GM12878 (cell line): ENCODE measurements at regions not wholly inside any gene's neighbourhood (a gene's known extent, or its start where the extent isn't known, plus 50 kb on each side); places are given as distances from the start of the nearest gene placed in this dataset.

Source experiments
- ATAC-seq: fragments of 200-7000 bp; cut with Tn5 transposase; 3 replicates; pipeline ENCODE4 v1.9.1; 2020; ENCODE audit warnings: mild to moderate bottlenecking, moderate library complexity
- BruUV-seq: library from RNA; stranded (reverse); fragments of 400-500 nt; replicated peaks from 2 replicates; lab custom pipeline; 2021; lab: Mats Ljungman, UMichigan
- CTCF ChIA-PET: fragments of 300-600 bp; sonication (Branson Sonifier 250); formaldehyde crosslinking; extraction: SDS; loops from one replicate; lab custom pipeline; 2021; ENCODE audit warnings: inconsistent platforms; lab: Yijun Ruan, JAX
- POLR2A ChIA-PET: fragments of 350-600 bp; formaldehyde crosslinking; extraction: SDS; loops from one replicate; lab custom pipeline; 2021; ENCODE audit warnings: inconsistent platforms; lab: Charles Lee
- RAD21 ChIA-PET: fragments of 300-600 bp; sonication (Branson Sonifier 250); formaldehyde crosslinking; loops from one replicate; lab custom pipeline; 2023; ENCODE audit warnings: antibody characterized with exemption; ENCODE audit not compliant: unreplicated experiment; lab: Charles Lee
- SMC1A ChIA-PET: fragments of 300-600 bp; sonication (Branson Sonifier 250); formaldehyde crosslinking; loops from one replicate; lab custom pipeline; 2023; ENCODE audit not compliant: unreplicated experiment, uncharacterized antibody; lab: Charles Lee
- DNase-seq: peaks from one replicate; pipeline ENCODE4 v3.0.0-alpha.2; 2011; ENCODE audit warnings: low read depth, low spot score
- FAIRE-seq: peaks from 3 replicates; lab custom pipeline; 2011; peaks lifted over from hg19 to GRCh38; lab: Jason Lieb, UNC
- H2AFZ ChIP-seq: 2 replicates; pipeline ENCODE4 v1.6.0; 2011; ENCODE audit warnings: low read depth, low read length, control low read depth; ENCODE audit not compliant: control insufficient read depth
- H3K27ac ChIP-seq: 2 replicates; pipeline ENCODE4 v1.5.1; 2011; ENCODE audit warnings: control low read depth; ENCODE audit not compliant: control insufficient read depth, insufficient read depth
- H3K27me3 ChIP-seq, 2 experiments: replicated peaks in 1 of 2; 2 replicates each; pipeline versions ENCODE4 v1.6.0 to v1.6.1; 2011; ENCODE audit warnings: low read length in 1 of 2; ENCODE audit not compliant: control insufficient read depth in 2 of 2, insufficient read depth in 2 of 2
- H3K36me3 ChIP-seq, 2 experiments: 2 replicates each; pipeline ENCODE4 v1.5.1; 2011; ENCODE audit warnings: low read length in 1 of 2; ENCODE audit not compliant: control insufficient read depth in 2 of 2, insufficient read depth in 2 of 2
- H3K4me1 ChIP-seq: 2 replicates; pipeline ENCODE4 v1.6.1; 2011; ENCODE audit warnings: mild to moderate bottlenecking, low read length, moderate library complexity, mixed read lengths; ENCODE audit not compliant: control insufficient read depth, insufficient read depth
- H3K4me2 ChIP-seq: 2 replicates; pipeline ENCODE4 v1.6.0; 2011; ENCODE audit warnings: control low read depth; ENCODE audit not compliant: control insufficient read depth, insufficient read depth
- H3K4me3 ChIP-seq: fragments of 200-600 bp; sonication (generic); 2 replicates; pipeline ENCODE4 v1.5.1; 2016
- H3K79me2 ChIP-seq: 2 replicates; pipeline ENCODE4 v1.6.0; 2011; ENCODE audit warnings: low read length; ENCODE audit not compliant: control insufficient read depth, insufficient read depth
- H3K9ac ChIP-seq: 2 replicates; pipeline ENCODE4 v1.8.0; 2011; ENCODE audit warnings: low read length, control low read depth, mixed read lengths; ENCODE audit not compliant: control insufficient read depth, insufficient read depth
- H3K9me3 ChIP-seq: replicated peaks from 3 replicates; pipeline ENCODE4 v1.5.1; 2011; ENCODE audit warnings: mild to moderate bottlenecking, low read length; ENCODE audit not compliant: control insufficient read depth, insufficient read depth
- H4K20me1 ChIP-seq: 2 replicates; pipeline ENCODE4 v1.6.0; 2011; ENCODE audit not compliant: control insufficient read depth, insufficient read depth
- CHD1 ChIP-seq: IDR thresholded peaks from 2 replicates; pipeline ENCODE4 v1.6.1; 2012; ENCODE audit warnings: low read depth, low read length, improper control_type of control experiment
- EED ChIP-seq: sonication (generic); IDR thresholded peaks from 2 replicates; pipeline ENCODE4 v1.6.1; 2016; ENCODE audit warnings: antibody characterized with exemption, low read depth
- ETV6 ChIP-seq, 2 experiments: fragments of 450-650 bp in 1 of 2; IDR thresholded peaks in 1 of 2; conservative IDR thresholded peaks in 1 of 2; 2 replicates each; pipeline ENCODE4 v1.6.1; 2014; ENCODE audit warnings: antibody characterized with exemption in 1 of 2, borderline replicate concordance in 1 of 2, low read depth in 1 of 2, mild to moderate bottlenecking in 1 of 2, moderate library complexity in 1 of 2
- IRF5 ChIP-seq: fragments of 450-650 bp; IDR thresholded peaks from 2 replicates; pipeline ENCODE4 v1.6.1; 2017; ENCODE audit warnings: borderline replicate concordance
- PAX5 ChIP-seq: IDR thresholded peaks from 2 replicates; pipeline ENCODE4 v1.6.1; 2011; ENCODE audit warnings: low read depth, low read length, borderline replicate concordance
- REST ChIP-seq: IDR thresholded peaks from 2 replicates; pipeline ENCODE4 v1.6.1; 2012; ENCODE audit warnings: mild to moderate bottlenecking, low read depth, low read length
- SIN3A ChIP-seq: IDR thresholded peaks from 2 replicates; pipeline ENCODE4 v1.6.1; 2012; ENCODE audit warnings: low read depth, low read length, improper control_type of control experiment
- SRF ChIP-seq, 2 experiments: IDR thresholded peaks; 2 replicates each; pipeline ENCODE4 v1.6.1; 2011; ENCODE audit warnings: low read depth in 2 of 2, low read length in 2 of 2, mild to moderate bottlenecking in 1 of 2, moderate library complexity in 1 of 2
- TCF7 ChIP-seq: IDR thresholded peaks from 2 replicates; pipeline ENCODE4 v1.6.1; 2014; ENCODE audit warnings: antibody characterized with exemption, borderline replicate concordance
- WGBS: methylation state at CpG from one replicate; pipeline ENCODE4 v1.1.6; 2016; ENCODE audit warnings: low lambda C conversion rate; ENCODE audit not compliant: insufficient replicate concordance, insufficient coverage; ENCODE audit errors: missing lambda C conversion rate; 5-methylcytosine and 5-hydroxymethylcytosine counted together
- in situ Hi-C: fragments of 300-500 bp; cut with MboI; formaldehyde crosslinking; loops from 9 replicates; pipeline ENCODE4 v1.14.3; 2018; ENCODE audit warnings: mixed read lengths
- intact Hi-C: fragments of 100-400 bp; cut with micrococcal nuclease; formaldehyde crosslinking; loops from one replicate; pipeline ENCODE4 v1.14.2; 2022; ENCODE audit not compliant: unreplicated experiment

DNA sequence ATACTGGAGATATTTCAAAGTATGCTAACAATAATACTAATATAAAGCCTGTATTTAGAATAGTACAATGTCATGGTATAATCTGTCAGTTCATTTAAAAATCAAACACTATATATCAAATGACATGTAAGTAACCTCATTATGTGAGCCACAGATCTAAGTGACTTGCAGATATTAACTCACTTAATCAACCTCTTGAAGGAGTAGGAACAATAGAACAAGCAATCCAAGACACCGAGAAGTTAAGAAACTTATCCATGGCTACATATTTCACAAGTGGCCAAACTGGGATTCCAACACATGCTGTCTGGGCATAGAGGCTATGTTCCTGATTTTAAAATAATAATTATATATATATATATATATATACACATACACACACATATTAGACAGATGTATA lies 554.0 kb downstream of the ARAP2 start:
- no TSS peak for BruUV-seq
- Histone ChIP-seq H3K9me3 (no peaks in the 10 kb centered on the region), H4K20me1 (no peaks in the 10 kb centered on the region), H3K27me3 (no peaks in the 10 kb centered on the region), H3K79me2 (no peaks in the 10 kb centered on the region), H3K36me3 (no peaks in the 10 kb centered on the region), H3K4me1 (no peaks in the 10 kb centered on the region), H3K4me3 (no peak overlapping the region), H3K4me2 (no peak overlapping the region), H3K9ac (no peak overlapping the region), H3K27ac (no peak overlapping the region), H2AFZ (no peak overlapping the region)
- intact Hi-C loops (no loop called here), in situ Hi-C loops (no loop called here)
- FAIRE-seq = no peak
- no peak for DNase-seq
- POLR2A ChIA-PET = no interaction called here
- WGBS = 52% methylated on average over 1 of the region's 1 CpG
- SMC1A ChIA-PET = no interaction called here
- RAD21 ChIA-PET = no interaction called here
- no peak for TF ChIP-seq CHD1
- TF ChIP-seq REST = no peak
- no peak for TF ChIP-seq IRF5
- TF ChIP-seq EED = no peak
- no peak for TF ChIP-seq SRF (IDR thresholded peaks at IDR 0.05; ENCODE audit: low read depth in 2 of 2, low read length in 2 of 2)
- TF ChIP-seq ETV6 (conservative IDR thresholded peaks at IDR 0.05 in 1 of 2, IDR thresholded peaks at IDR 0.05 in 1 of 2; ENCODE audit: borderline replicate concordance in 1 of 2, low read depth in 1 of 2) = no peak
- no peak for TF ChIP-seq SIN3A
- TF ChIP-seq PAX5 = no peak
- TF ChIP-seq TCF7 = no peak
- ATAC-seq = no peak
- CTCF ChIA-PET = no interaction called here
